H9 (cell line): ENCODE measurements at regions not wholly inside any gene's neighbourhood (a gene's known extent, or its start where the extent isn't known, plus 50 kb on each side); places are given as distances from the start of the nearest gene placed in this dataset.

ENCODE experiments used
- DNase-seq: peaks from one replicate; pipeline ENCODE4 v3.0.0-alpha.2; 2017
- H2AFZ ChIP-seq: one replicate; pipeline ENCODE4 v1.6.1; 2013; ENCODE audit warnings: mild to moderate bottlenecking, low read length, control low read depth, moderate library complexity
- H2AK5ac ChIP-seq: 2 replicates; pipeline ENCODE4 v1.6.1; 2013; ENCODE audit warnings: low read length, control low read depth, mixed read lengths; ENCODE audit not compliant: insufficient read length
- H2BK120ac ChIP-seq: one replicate; pipeline ENCODE4 v1.6.1; 2013; ENCODE audit warnings: low read depth, mild to moderate bottlenecking, low read length, control low read depth, inconsistent platforms; ENCODE audit not compliant: poor library complexity, severe bottlenecking
- H2BK12ac ChIP-seq: 2 replicates; pipeline ENCODE4 v1.6.1; 2013; ENCODE audit warnings: low read length, control low read depth, mixed read lengths, low read depth; ENCODE audit not compliant: insufficient read length
- H2BK15ac ChIP-seq: 2 replicates; pipeline ENCODE4 v1.6.1; 2013; ENCODE audit warnings: low read depth, low read length, control low read depth
- H2BK20ac ChIP-seq: one replicate; pipeline ENCODE4 v1.6.1; 2013; ENCODE audit warnings: low read depth, mild to moderate bottlenecking, low read length, control low read depth, inconsistent platforms; ENCODE audit not compliant: poor library complexity, severe bottlenecking
- H2BK5ac ChIP-seq: 2 replicates; pipeline ENCODE4 v1.6.1; 2013; ENCODE audit warnings: low read length, control low read depth, mixed read lengths; ENCODE audit not compliant: insufficient read length
- H3K14ac ChIP-seq: 2 replicates; pipeline ENCODE4 v1.6.1; 2013; ENCODE audit warnings: low read length, control low read depth; ENCODE audit not compliant: insufficient read depth
- H3K18ac ChIP-seq: 2 replicates; pipeline ENCODE4 v1.6.1; 2013; ENCODE audit warnings: low read depth, mild to moderate bottlenecking, mixed read lengths, low read length, control low read depth; ENCODE audit not compliant: insufficient read length
- H3K23ac ChIP-seq: 2 replicates; pipeline ENCODE4 v1.6.1; 2013; ENCODE audit warnings: low read length, control low read depth, mixed read lengths, low read depth; ENCODE audit not compliant: insufficient read length
- H3K23me2 ChIP-seq: 2 replicates; pipeline ENCODE4 v1.6.1; 2013; ENCODE audit warnings: low read depth, mild to moderate bottlenecking, mixed read lengths, low read length, control low read depth; ENCODE audit not compliant: insufficient read length, poor library complexity, severe bottlenecking
- H3K27ac ChIP-seq: 2 replicates; pipeline ENCODE4 v1.5.1; 2013; ENCODE audit warnings: low read length, control low read depth, mixed read lengths, low read depth; ENCODE audit not compliant: insufficient read length
- H3K27me3 ChIP-seq: 2 replicates; pipeline ENCODE4 v1.6.1; 2013; ENCODE audit warnings: low read length, control low read depth, inconsistent platforms; ENCODE audit not compliant: insufficient read depth
- H3K4ac ChIP-seq: 2 replicates; pipeline ENCODE4 v1.6.1; 2013; ENCODE audit warnings: low read depth, mild to moderate bottlenecking, control low read depth, inconsistent platforms, low read length, moderate library complexity
- H3K4me1 ChIP-seq: 2 replicates; pipeline ENCODE4 v1.6.1; 2013; ENCODE audit warnings: low read length, control low read depth, inconsistent platforms; ENCODE audit not compliant: insufficient read depth
- H3K4me2 ChIP-seq: 2 replicates; pipeline ENCODE4 v1.6.1; 2013; ENCODE audit warnings: low read length, control low read depth, mixed read lengths; ENCODE audit not compliant: insufficient read length, insufficient read depth
- H3K56ac ChIP-seq: 2 replicates; pipeline ENCODE4 v1.6.1; 2013; ENCODE audit warnings: low read depth, mild to moderate bottlenecking, mixed read lengths, low read length, control low read depth; ENCODE audit not compliant: insufficient read length
- H3K79me1 ChIP-seq: 2 replicates; pipeline ENCODE4 v1.6.1; 2013; ENCODE audit warnings: low read depth, mild to moderate bottlenecking, moderate library complexity, low read length, control low read depth, inconsistent platforms; ENCODE audit not compliant: insufficient read depth, poor library complexity, severe bottlenecking
- H3K79me2 ChIP-seq: 2 replicates; pipeline ENCODE4 v1.6.1; 2013; ENCODE audit warnings: low read length, control low read depth, inconsistent platforms; ENCODE audit not compliant: insufficient read depth
- H3K9ac ChIP-seq: 2 replicates; pipeline ENCODE4 v1.6.1; 2013; ENCODE audit warnings: low read length, control low read depth, mixed read lengths; ENCODE audit not compliant: insufficient read length; ENCODE audit errors: extremely low read depth
- H3K9me3 ChIP-seq: one replicate; pipeline ENCODE4 v1.6.1; 2013; ENCODE audit warnings: low read depth, low read length, inconsistent platforms; ENCODE audit not compliant: control insufficient read depth
- H3T11ph ChIP-seq: one replicate; pipeline ENCODE4 v1.6.1; 2013; ENCODE audit warnings: mild to moderate bottlenecking, low read length, control low read depth, inconsistent platforms
- H4K20me1 ChIP-seq: one replicate; pipeline ENCODE4 v1.6.1; 2013; ENCODE audit not compliant: control insufficient read depth, insufficient read length, insufficient read depth
- H4K5ac ChIP-seq: 2 replicates; pipeline ENCODE4 v1.6.1; 2013; ENCODE audit warnings: low read depth, mild to moderate bottlenecking, mixed read lengths, low read length, control low read depth; ENCODE audit not compliant: insufficient read length
- H4K8ac ChIP-seq: replicated peaks from 2 replicates; pipeline ENCODE4 v1.6.1; 2013; ENCODE audit warnings: low read length, control low read depth, mixed read lengths, low read depth; ENCODE audit not compliant: insufficient read length
- H4K91ac ChIP-seq: 2 replicates; pipeline ENCODE4 v1.6.1; 2013; ENCODE audit warnings: low read depth, mild to moderate bottlenecking, moderate library complexity, mixed read lengths, low read length, control low read depth; ENCODE audit not compliant: insufficient read length
- H3K27ac Mint-ChIP-seq, 3 experiments: 2 replicates in 2 of 3; 3 replicates in 1 of 3; pipeline ENCODE4 v1.8.0; 2020 to 2021; ENCODE audit warnings: mixed read lengths in 3 of 3, mild to moderate bottlenecking in 1 of 3, moderate library complexity in 1 of 3
- H3K27me3 Mint-ChIP-seq: 2 replicates; pipeline ENCODE4 v1.8.0; 2021; ENCODE audit warnings: low read depth, mild to moderate bottlenecking, moderate library complexity, mixed read lengths
- H3K36me3 Mint-ChIP-seq, 3 experiments: 2 replicates in 2 of 3; 3 replicates in 1 of 3; pipeline ENCODE4 v1.8.0; 2020 to 2021; ENCODE audit warnings: low read depth in 3 of 3, mixed read lengths in 3 of 3; ENCODE audit not compliant: insufficient read depth in 1 of 3
- H3K4me1 Mint-ChIP-seq, 2 experiments: 2 replicates each; pipeline ENCODE4 v1.8.0; 2020; ENCODE audit warnings: mixed read lengths in 2 of 2
- H3K4me3 Mint-ChIP-seq, 2 experiments: 2 replicates in 1 of 2; 3 replicates in 1 of 2; pipeline ENCODE4 v1.8.0; 2020 to 2021; ENCODE audit warnings: mild to moderate bottlenecking in 2 of 2, mixed read lengths in 2 of 2, moderate library complexity in 1 of 2
- H3K9me3 Mint-ChIP-seq, 2 experiments: 2 replicates in 1 of 2; 3 replicates in 1 of 2; pipeline ENCODE4 v1.8.0; 2020; ENCODE audit warnings: mild to moderate bottlenecking in 2 of 2, mixed read lengths in 2 of 2, moderate library complexity in 1 of 2
- WGBS: extraction: QIAGEN DNeasy Blood & Tissue Kit; methylation state at CpG from one replicate; pipeline ENCODE4 v1.1.7; 2013; ENCODE audit warnings: missing lambda C conversion rate, low lambda C conversion rate, mixed read lengths; ENCODE audit not compliant: insufficient read length; ENCODE audit errors: extremely low coverage; 5-methylcytosine and 5-hydroxymethylcytosine counted together
- TF ChIP-seq, protein P1 (sequence below): fragments of 200-600 bp; sonication (generic); conservative IDR thresholded peaks from 3 replicates; pipeline ENCODE4 v1.8.0; 2021; ENCODE audit warnings: antibody characterized with exemption, mild to moderate bottlenecking

DNA sequence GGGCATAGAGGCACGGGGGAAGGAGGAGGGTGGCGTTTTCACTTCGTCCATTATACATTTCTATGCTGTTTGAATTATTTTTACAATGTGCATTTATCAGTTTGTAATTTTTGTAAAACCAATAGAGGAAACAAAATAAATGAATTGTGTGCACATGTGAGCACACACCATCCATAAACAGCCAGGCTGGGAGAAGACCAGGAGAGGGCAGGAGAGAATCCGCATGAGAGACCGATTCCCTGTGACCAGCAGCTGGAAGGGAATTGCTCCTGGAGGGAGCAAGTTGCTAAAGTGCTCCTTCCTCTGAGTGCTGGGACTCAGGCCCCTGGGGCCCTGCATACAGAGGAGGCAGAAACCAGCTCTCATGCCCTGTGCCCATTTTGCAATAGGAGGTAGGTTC lies 126.0 kb downstream of the ABCC12 start:
- H4K91ac ChIP-seq: no peak overlapping the region
- Mint-ChIP-seq H3K36me3 (no peaks in the 10 kb centered on the region), H3K27ac (no peak overlapping the region), H3K27me3 (peaks cover 3% of the 10 kb centered on the region; the same call in 1 of the 2 replicates), H3K4me3 (no peak overlapping the region), H3K4me1 (peaks cover 8% of the 10 kb centered on the region in 2 experiments), H3K9me3 (peaks cover 0 to 1% of the 10 kb centered on the region in 2 experiments; a peak in 2 of 5 replicates)
- no peak overlapping the region for H2BK20ac ChIP-seq
- DNase-seq: no peak
- H2AFZ ChIP-seq: no peak overlapping the region
- TF ChIP-seq, protein P1, sequence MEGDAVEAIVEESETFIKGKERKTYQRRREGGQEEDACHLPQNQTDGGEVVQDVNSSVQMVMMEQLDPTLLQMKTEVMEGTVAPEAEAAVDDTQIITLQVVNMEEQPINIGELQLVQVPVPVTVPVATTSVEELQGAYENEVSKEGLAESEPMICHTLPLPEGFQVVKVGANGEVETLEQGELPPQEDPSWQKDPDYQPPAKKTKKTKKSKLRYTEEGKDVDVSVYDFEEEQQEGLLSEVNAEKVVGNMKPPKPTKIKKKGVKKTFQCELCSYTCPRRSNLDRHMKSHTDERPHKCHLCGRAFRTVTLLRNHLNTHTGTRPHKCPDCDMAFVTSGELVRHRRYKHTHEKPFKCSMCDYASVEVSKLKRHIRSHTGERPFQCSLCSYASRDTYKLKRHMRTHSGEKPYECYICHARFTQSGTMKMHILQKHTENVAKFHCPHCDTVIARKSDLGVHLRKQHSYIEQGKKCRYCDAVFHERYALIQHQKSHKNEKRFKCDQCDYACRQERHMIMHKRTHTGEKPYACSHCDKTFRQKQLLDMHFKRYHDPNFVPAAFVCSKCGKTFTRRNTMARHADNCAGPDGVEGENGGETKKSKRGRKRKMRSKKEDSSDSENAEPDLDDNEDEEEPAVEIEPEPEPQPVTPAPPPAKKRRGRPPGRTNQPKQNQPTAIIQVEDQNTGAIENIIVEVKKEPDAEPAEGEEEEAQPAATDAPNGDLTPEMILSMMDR: peak; percentile 33; the same call in 2 of the 3 replicates
- H4K20me1 ChIP-seq: no peaks in the 10 kb centered on the region
- H3K79me1 ChIP-seq: no peaks in the 10 kb centered on the region
- H2BK12ac ChIP-seq: no peak overlapping the region
- H3K9me3 ChIP-seq: no peaks in the 10 kb centered on the region
- H4K5ac ChIP-seq: no peak overlapping the region
- H3T11ph ChIP-seq: no peak overlapping the region
- H3K4me2 ChIP-seq: no peak overlapping the region
- H3K27ac ChIP-seq: no peak overlapping the region
- H3K4me1 ChIP-seq: no peaks in the 10 kb centered on the region
- no peak overlapping the region for H2AK5ac ChIP-seq
- no peak overlapping the region for H4K8ac ChIP-seq
- H2BK15ac ChIP-seq: no peak overlapping the region
- no peaks in the 10 kb centered on the region for H3K23me2 ChIP-seq
- H3K27me3 ChIP-seq: no peaks in the 10 kb centered on the region
- no peak overlapping the region for H2BK5ac ChIP-seq
- no peaks in the 10 kb centered on the region for H3K79me2 ChIP-seq
- H3K4ac ChIP-seq: no peak overlapping the region
- H3K18ac ChIP-seq: no peak overlapping the region
- H2BK120ac ChIP-seq: no peak overlapping the region
- no peak overlapping the region for H3K9ac ChIP-seq
- no peak overlapping the region for H3K14ac ChIP-seq
- no peak overlapping the region for H3K56ac ChIP-seq
- WGBS: no CpG with 5 or more reads among the region's 5 CpGs
- H3K23ac ChIP-seq: no peak overlapping the region
